HG02852 (cell line): ENCODE measurements at regions not wholly inside any gene's neighbourhood (a gene's known extent, or its start where the extent isn't known, plus 50 kb on each side); places are given as distances from the start of the nearest gene placed in this dataset.

Experiments used
- ATAC-seq: cut with Tn5 transposase; IDR thresholded peaks from one replicate; pipeline ENCODE4 v1.9.1; 2021; ENCODE audit warnings: mild to moderate bottlenecking, moderate library complexity; ENCODE audit not compliant: unreplicated experiment

- ATAC-seq, result no peak
These were observed 174.0 kb downstream of the MRPL14 start for GRCh38 chr6:43953256-43953655.

- no peak for ATAC-seq
These were observed 174.5 kb downstream of the MRPL14 start for GRCh38 chr6:43952746-43953145.

- no peak for ATAC-seq
These were observed 175.2 kb downstream of the MRPL14 start for GRCh38 chr6:43951756-43952675.

GRCh38 chr6:43951063-43951755 is 176.0 kb downstream of the MRPL14 start:
- ATAC-seq, result no peak

GRCh38 chr6:43950731-43951062 is 176.6 kb downstream of the MRPL14 start:
- no peak for ATAC-seq

GRCh38 chr6:43950051-43950605 is 177.1 kb downstream of the MRPL14 start:
- no peak for ATAC-seq

GRCh38 chr6:43949551-43949991 is 177.7 kb downstream of the MRPL14 start:
- ATAC-seq, result no peak

GRCh38 chr6:43948527-43949485 is 178.4 kb downstream of the MRPL14 start:
- no peak for ATAC-seq

GRCh38 chr6:43947860-43948259 is 177.8 kb downstream of the VEGFA start:
- no peak for ATAC-seq

GRCh38 chr6:43946641-43947363 is 176.8 kb downstream of the VEGFA start:
- ATAC-seq, result no peak

GRCh38 chr6:43945768-43946080 is 175.7 kb downstream of the VEGFA start:
- no peak for ATAC-seq

- no peak for ATAC-seq
These were observed 175.1 kb downstream of the VEGFA start for GRCh38 chr6:43944908-43945767.

- ATAC-seq, result no peak
These were observed 173.8 kb downstream of the VEGFA start for GRCh38 chr6:43943781-43944250.

GRCh38 chr6:43943099-43943766 is 173.2 kb downstream of the VEGFA start:
- no peak for ATAC-seq

- ATAC-seq, result no peak
These were observed 172.6 kb downstream of the VEGFA start for GRCh38 chr6:43942616-43943015.

- no peak for ATAC-seq
These were observed 172.0 kb downstream of the VEGFA start for GRCh38 chr6:43942011-43942442.

GRCh38 chr6:43941174-43941573 is 171.2 kb downstream of the VEGFA start:
- no peak for ATAC-seq

GRCh38 chr6:43940393-43941087 is 170.5 kb downstream of the VEGFA start:
- no peak for ATAC-seq
